OCI-LY7 (cell line): ENCODE measurements at regions not wholly inside any gene's neighbourhood (a gene's known extent, or its start where the extent isn't known, plus 50 kb on each side); places are given as distances from the start of the nearest gene placed in this dataset.

Experiments
- BruUV-seq: library from RNA; stranded (reverse); fragments of 400-500 nt; replicated peaks from 2 replicates; lab custom pipeline; 2021; lab: Mats Ljungman, UMichigan
- CTCF ChIA-PET: fragments of 300-600 bp; sonication (Branson Sonifier 250); formaldehyde crosslinking; loops from one replicate; lab custom pipeline; 2022; ENCODE audit warnings: antibody characterized with exemption; ENCODE audit not compliant: unreplicated experiment; lab: Charles Lee
- POLR2A ChIA-PET: fragments of 300-600 bp; sonication (Branson Sonifier 250); formaldehyde crosslinking; loops from one replicate; lab custom pipeline; 2022; ENCODE audit warnings: antibody characterized with exemption; lab: Charles Lee
- DNase-seq: peaks from one replicate; pipeline ENCODE4 v3.0.0-alpha.2; 2015; ENCODE audit warnings: low spot score
- H2AFZ ChIP-seq: fragments of 200-600 bp; sonication (generic), shearing (Covaris generic); 2 replicates; pipeline ENCODE4 v1.6.1; 2014; ENCODE audit warnings: mild to moderate bottlenecking, antibody characterized with exemption, low read length, moderate library complexity
- H3K27ac ChIP-seq: fragments of 200-600 bp; sonication (generic); 2 replicates; pipeline ENCODE4 v1.5.1; 2014; ENCODE audit warnings: mixed run types, low read depth, mild to moderate bottlenecking, moderate library complexity, low read length, inconsistent platforms; ENCODE audit not compliant: poor library complexity, severe bottlenecking
- H3K36me3 ChIP-seq: fragments of 200-600 bp; sonication (generic); 2 replicates; pipeline ENCODE4 v1.6.1; 2014; ENCODE audit warnings: mild to moderate bottlenecking, antibody characterized with exemption, low read length, moderate library complexity, mixed read lengths; ENCODE audit not compliant: insufficient read depth
- H3K4me1 ChIP-seq: fragments of 200-600 bp; sonication (generic); 2 replicates; pipeline ENCODE4 v1.5.1; 2014; ENCODE audit warnings: mild to moderate bottlenecking, low read length; ENCODE audit not compliant: insufficient read depth, poor library complexity, severe bottlenecking
- H3K4me2 ChIP-seq: fragments of 200-600 bp; sonication (generic); 2 replicates; pipeline ENCODE4 v1.6.1; 2014; ENCODE audit warnings: mild to moderate bottlenecking, low read length
- H3K4me3 ChIP-seq: fragments of 200-600 bp; sonication (generic); 2 replicates; pipeline ENCODE4 v1.5.1; 2014; ENCODE audit warnings: mild to moderate bottlenecking, low read depth, low read length; ENCODE audit not compliant: poor library complexity, severe bottlenecking
- H3K79me2 ChIP-seq: fragments of 200-600 bp; sonication (generic); 2 replicates; pipeline ENCODE4 v1.6.1; 2016; ENCODE audit warnings: low read depth, mild to moderate bottlenecking, low read length, moderate library complexity, mixed read lengths; ENCODE audit not compliant: insufficient read depth
- H3K9me2 ChIP-seq: fragments of 200-600 bp; sonication (generic); 2 replicates; pipeline ENCODE4 v1.6.1; 2016; ENCODE audit warnings: mild to moderate bottlenecking, low read length, mixed read lengths; ENCODE audit not compliant: insufficient read depth
- H3K9me3 ChIP-seq: fragments of 200-600 bp; sonication (generic); 2 replicates; pipeline ENCODE4 v1.6.1; 2014; ENCODE audit warnings: mild to moderate bottlenecking, mixed run types, low read length, mixed read lengths
- H4K20me1 ChIP-seq: fragments of 200-600 bp; sonication (generic); 2 replicates; pipeline ENCODE4 v1.6.1; 2014; ENCODE audit warnings: mild to moderate bottlenecking, antibody characterized with exemption, low read length, moderate library complexity, mixed read lengths; ENCODE audit not compliant: insufficient read depth
- EZH2phosphoT487 ChIP-seq: fragments of 200-600 bp; sonication (generic); IDR thresholded peaks from 2 replicates; pipeline ENCODE4 v1.6.1; 2018; ENCODE audit warnings: low read depth, borderline replicate concordance, mild to moderate bottlenecking, mixed run types, antibody characterized with exemption, low read length, moderate library complexity, mixed read lengths
- intact Hi-C: fragments of 100-400 bp; cut with micrococcal nuclease; formaldehyde crosslinking; loops from one replicate; pipeline ENCODE4 v1.10.0; 2022; ENCODE audit not compliant: unreplicated experiment
- TF ChIP-seq, protein P1 (sequence below): fragments of 200-600 bp; sonication (generic); conservative IDR thresholded peaks from 2 replicates; pipeline ENCODE4 v1.5.1; 2014; ENCODE audit warnings: mild to moderate bottlenecking, antibody characterized with exemption, low read length, moderate library complexity, mixed read lengths

DNA sequence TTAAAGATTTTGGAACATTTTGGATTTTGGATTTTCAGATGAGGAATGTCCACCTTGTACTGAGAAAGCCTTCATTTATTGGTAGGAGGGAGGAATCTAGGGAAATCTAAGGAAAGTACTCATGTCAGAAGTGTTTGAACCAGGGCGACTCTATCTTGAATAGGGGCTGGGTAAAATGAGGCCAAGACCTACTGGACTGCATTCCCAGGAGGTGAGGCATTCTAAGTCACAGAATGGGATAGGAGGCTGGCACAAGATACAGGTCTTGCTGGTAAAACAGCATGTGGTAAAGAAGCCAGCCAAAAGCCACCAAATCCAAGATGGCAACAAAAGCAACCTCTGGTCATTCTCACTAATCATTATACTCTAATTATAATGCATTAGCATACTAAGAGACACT is 118.9 kb downstream of the MXRA5 start:
- no TSS peak for BruUV-seq
- Histone ChIP-seq H3K27ac (no peak overlapping the region), H3K4me2 (no peak overlapping the region), H2AFZ (no peak overlapping the region), H4K20me1 (no peaks in the 10 kb centered on the region), H3K9me3 (no peaks in the 10 kb centered on the region), H3K4me3 (no peak overlapping the region), H3K4me1 (no peaks in the 10 kb centered on the region), H3K79me2 (no peaks in the 10 kb centered on the region), H3K36me3 (no peaks in the 10 kb centered on the region), H3K9me2 (no peaks in the 10 kb centered on the region)
- intact Hi-C loops, result no loop called here
- TF ChIP-seq, protein P1, sequence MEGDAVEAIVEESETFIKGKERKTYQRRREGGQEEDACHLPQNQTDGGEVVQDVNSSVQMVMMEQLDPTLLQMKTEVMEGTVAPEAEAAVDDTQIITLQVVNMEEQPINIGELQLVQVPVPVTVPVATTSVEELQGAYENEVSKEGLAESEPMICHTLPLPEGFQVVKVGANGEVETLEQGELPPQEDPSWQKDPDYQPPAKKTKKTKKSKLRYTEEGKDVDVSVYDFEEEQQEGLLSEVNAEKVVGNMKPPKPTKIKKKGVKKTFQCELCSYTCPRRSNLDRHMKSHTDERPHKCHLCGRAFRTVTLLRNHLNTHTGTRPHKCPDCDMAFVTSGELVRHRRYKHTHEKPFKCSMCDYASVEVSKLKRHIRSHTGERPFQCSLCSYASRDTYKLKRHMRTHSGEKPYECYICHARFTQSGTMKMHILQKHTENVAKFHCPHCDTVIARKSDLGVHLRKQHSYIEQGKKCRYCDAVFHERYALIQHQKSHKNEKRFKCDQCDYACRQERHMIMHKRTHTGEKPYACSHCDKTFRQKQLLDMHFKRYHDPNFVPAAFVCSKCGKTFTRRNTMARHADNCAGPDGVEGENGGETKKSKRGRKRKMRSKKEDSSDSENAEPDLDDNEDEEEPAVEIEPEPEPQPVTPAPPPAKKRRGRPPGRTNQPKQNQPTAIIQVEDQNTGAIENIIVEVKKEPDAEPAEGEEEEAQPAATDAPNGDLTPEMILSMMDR, result no peak
- no peak for TF ChIP-seq EZH2phosphoT487
- DNase-seq, result no peak
- CTCF ChIA-PET, result no interaction called here
- POLR2A ChIA-PET, result interaction anchor here (0.7 kb wide), 1 partner anchor 38 kb away, joined by 5 read pairs; no protein-coding TSS in a partner anchor

DNA sequence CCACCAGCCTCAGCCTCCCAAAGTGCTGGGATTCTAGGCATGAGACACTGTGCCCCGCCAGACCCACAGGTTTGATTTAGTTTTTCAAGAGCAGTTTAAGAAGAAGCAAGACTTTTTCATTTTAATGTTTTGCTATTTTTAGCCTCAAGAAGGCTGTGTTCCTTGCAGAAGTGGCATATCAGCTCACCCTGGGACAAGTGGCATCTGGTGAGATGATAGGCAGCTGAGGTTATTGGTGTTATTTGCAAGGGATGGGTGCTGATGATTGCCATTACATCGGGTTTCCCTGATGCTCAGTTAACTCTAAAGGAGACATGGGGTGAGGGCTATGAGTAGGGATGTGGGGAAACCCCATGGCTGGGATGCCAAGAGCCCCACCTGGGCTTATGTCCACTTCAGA is 120.4 kb downstream of the MXRA5 start:
- H3K4me2 ChIP-seq, result no peak overlapping the region
- intact Hi-C loops, result no loop called here
- ChIA-PET POLR2A (interaction anchor here (0.7 kb wide), 1 partner anchor 20 kb away, joined by 3 read pairs; no protein-coding TSS in a partner anchor), CTCF (no interaction called here)
- BruUV-seq, result no TSS peak
- no peaks in the 10 kb centered on the region for H3K4me1 ChIP-seq
- H3K9me2 ChIP-seq, result no peaks in the 10 kb centered on the region
- no peaks in the 10 kb centered on the region for H3K79me2 ChIP-seq
- H3K4me3 ChIP-seq, result no peak overlapping the region
- no peaks in the 10 kb centered on the region for H3K36me3 ChIP-seq
- TF ChIP-seq EZH2phosphoT487, result no peak
- TF ChIP-seq, protein P1, result no peak
- no peak overlapping the region for H3K27ac ChIP-seq
- no peaks in the 10 kb centered on the region for H4K20me1 ChIP-seq
- no peak overlapping the region for H2AFZ ChIP-seq
- DNase-seq, result no peak
- H3K9me3 ChIP-seq, result no peaks in the 10 kb centered on the region

DNA sequence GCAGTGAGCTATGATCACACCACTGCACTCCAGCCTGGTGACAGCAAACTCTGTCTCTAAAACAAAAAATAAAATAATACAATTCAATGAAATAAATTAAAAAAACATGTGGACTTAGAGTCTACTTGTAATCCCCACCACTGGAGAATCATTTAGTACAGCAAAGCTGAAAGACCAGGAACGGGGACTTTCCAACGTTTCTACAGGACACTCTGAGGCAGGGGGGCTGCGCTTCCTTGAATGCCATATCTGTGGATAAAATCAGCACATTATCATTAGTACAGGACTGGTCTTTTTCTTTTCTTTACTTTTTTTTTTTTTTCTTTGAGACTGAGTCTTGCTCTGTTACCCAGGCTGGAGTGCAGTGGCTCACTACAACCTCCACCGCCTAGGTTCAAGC is 124.8 kb downstream of the MXRA5 start:
- Histone ChIP-seq H4K20me1 (no peaks in the 10 kb centered on the region), H3K4me3 (no peak overlapping the region), H3K9me2 (no peaks in the 10 kb centered on the region), H3K36me3 (no peaks in the 10 kb centered on the region), H3K9me3 (no peaks in the 10 kb centered on the region), H3K4me1 (no peaks in the 10 kb centered on the region), H3K27ac (no peak overlapping the region), H3K79me2 (no peaks in the 10 kb centered on the region), H2AFZ (no peak overlapping the region), H3K4me2 (no peak overlapping the region)
- intact Hi-C loops, result no loop called here
- TF ChIP-seq EZH2phosphoT487, result no peak
- TF ChIP-seq, protein P1, result no peak
- BruUV-seq, result no TSS peak
- POLR2A ChIA-PET, result no interaction called here
- CTCF ChIA-PET, result no interaction called here
- no peak for DNase-seq
